Ishikawa (cell line): ENCODE measurements at regions not wholly inside any gene's neighbourhood (a gene's known extent, or its start where the extent isn't known, plus 50 kb on each side); places are given as distances from the start of the nearest gene placed in this dataset.

ENCODE experiments used
- MAX ChIP-seq: IDR thresholded peaks from 2 replicates; pipeline ENCODE4 v1.6.1; 2012
- TF ChIP-seq, protein P1 (sequence below): IDR thresholded peaks from 2 replicates; pipeline ENCODE4 v1.6.1; 2012; ENCODE audit warnings: low read depth, mild to moderate bottlenecking

DNA sequence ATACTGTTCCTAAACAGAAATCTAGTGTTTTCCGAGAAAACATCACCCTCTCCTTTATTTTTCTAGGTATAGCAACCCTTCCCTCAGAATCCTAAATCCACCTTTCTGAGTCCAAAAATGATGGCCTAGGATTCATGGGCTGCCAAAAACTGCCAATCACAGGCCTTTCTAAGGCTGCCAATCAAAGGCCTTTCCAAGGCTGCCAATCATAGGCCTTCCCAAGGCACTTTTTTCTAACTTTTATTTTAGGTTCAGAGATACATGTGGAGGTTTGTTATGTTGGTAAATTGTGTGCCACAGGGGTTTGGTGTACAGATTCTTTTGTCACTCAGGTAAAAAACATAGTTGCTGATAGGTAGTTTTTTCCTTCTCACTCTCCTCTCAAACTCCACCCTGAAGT, 673.7 kb downstream of the FAT4 start:
- TF ChIP-seq, protein P1, sequence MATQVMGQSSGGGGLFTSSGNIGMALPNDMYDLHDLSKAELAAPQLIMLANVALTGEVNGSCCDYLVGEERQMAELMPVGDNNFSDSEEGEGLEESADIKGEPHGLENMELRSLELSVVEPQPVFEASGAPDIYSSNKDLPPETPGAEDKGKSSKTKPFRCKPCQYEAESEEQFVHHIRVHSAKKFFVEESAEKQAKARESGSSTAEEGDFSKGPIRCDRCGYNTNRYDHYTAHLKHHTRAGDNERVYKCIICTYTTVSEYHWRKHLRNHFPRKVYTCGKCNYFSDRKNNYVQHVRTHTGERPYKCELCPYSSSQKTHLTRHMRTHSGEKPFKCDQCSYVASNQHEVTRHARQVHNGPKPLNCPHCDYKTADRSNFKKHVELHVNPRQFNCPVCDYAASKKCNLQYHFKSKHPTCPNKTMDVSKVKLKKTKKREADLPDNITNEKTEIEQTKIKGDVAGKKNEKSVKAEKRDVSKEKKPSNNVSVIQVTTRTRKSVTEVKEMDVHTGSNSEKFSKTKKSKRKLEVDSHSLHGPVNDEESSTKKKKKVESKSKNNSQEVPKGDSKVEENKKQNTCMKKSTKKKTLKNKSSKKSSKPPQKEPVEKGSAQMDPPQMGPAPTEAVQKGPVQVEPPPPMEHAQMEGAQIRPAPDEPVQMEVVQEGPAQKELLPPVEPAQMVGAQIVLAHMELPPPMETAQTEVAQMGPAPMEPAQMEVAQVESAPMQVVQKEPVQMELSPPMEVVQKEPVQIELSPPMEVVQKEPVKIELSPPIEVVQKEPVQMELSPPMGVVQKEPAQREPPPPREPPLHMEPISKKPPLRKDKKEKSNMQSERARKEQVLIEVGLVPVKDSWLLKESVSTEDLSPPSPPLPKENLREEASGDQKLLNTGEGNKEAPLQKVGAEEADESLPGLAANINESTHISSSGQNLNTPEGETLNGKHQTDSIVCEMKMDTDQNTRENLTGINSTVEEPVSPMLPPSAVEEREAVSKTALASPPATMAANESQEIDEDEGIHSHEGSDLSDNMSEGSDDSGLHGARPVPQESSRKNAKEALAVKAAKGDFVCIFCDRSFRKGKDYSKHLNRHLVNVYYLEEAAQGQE = no peak
- TF ChIP-seq MAX = no peak
